GM21423 (cell line): ENCODE measurements at regions not wholly inside any gene's neighbourhood (a gene's known extent, or its start where the extent isn't known, plus 50 kb on each side); places are given as distances from the start of the nearest gene placed in this dataset.

Experiments used
- ATAC-seq: cut with Tn5 transposase; IDR thresholded peaks from one replicate; pipeline ENCODE4 v1.9.1; 2021; ENCODE audit warnings: mild to moderate bottlenecking, moderate library complexity; ENCODE audit not compliant: unreplicated experiment

- no peak for ATAC-seq
Observed at GRCh38 chr4:23353200-23353599, 536.6 kb downstream of the PPARGC1A start.

DNA sequence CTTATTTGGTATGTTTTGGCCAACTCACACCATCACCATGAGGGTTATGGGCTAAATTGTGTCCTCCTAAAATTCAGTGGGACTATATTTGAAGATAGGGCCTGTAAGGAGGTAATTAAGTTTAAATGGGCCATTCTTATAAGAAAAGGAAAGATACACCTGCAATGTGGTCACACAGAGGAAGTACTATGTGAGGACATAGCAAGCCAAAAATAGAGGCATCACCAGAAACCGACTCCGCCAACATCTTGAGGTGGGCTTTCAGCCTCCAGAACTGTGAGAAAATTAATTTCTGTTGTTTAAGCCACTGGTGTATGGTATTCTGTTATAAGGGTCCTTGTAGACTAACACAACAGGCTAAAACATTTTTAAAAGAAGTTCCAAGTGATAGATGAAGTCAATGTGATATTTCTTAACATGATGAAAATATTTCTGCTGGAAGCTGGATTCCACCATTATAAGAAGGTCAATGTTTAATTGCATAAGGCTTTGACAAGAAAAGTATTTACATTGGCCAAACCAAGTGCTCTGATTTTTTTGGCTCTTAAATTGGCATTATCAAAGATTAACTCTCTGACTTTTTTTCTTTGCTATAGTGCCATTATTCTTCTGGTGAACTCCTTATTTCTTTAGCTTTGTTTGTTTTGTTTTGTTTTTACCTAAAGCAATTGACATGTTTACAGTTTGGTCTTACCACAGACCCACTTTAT lies 540.9 kb downstream of the PPARGC1A start:
- ATAC-seq, result no peak

- ATAC-seq, result no peak
Observed at GRCh38 chr4:23337292-23337691, 552.6 kb downstream of the PPARGC1A start.

GRCh38 chr4:23333946-23334878 lies 555.6 kb downstream of the PPARGC1A start:
- peak; percentile 85 for ATAC-seq

- no peak for ATAC-seq
Observed at GRCh38 chr4:23333556-23333945, 556.3 kb downstream of the PPARGC1A start.

- no peak for ATAC-seq
Observed at GRCh38 chr4:23332313-23332712, 557.5 kb downstream of the PPARGC1A start.

- no peak for ATAC-seq
Observed at GRCh38 chr4:23327120-23327519, 562.7 kb downstream of the PPARGC1A start.

DNA sequence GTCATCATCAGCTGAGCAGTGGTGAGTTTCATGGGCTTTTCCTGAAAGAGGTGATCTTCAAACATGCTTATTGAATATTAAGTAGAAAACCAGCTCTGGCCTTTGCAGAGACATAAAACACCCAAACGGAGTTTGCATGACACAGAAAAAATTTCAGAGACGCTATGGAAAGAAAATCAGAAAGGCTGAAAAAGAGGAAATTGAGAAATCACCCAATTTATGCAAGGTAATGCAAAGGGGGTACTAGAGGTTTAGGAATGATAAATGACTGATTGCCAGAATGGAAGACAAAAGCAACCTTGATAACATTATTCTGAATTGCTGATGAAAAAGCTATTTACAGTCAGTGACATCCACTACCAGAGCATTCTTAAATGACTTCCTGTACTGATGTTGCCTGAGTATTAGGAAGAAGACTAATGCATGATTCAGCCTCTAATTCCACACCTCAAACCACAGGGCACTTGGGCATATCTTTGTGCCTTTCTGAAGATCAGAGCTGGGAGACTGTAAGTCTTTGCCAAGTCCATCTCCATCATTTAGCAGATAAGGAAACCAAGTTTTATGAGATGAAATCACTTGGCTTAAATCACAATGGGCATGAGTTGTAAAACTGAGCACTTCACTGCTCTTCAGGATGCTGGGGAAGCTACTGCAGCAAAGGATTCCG lies 565.7 kb downstream of the PPARGC1A start:
- ATAC-seq, result no peak

- no peak for ATAC-seq
Observed at GRCh38 chr4:23323436-23323835, 566.4 kb downstream of the PPARGC1A start.

DNA sequence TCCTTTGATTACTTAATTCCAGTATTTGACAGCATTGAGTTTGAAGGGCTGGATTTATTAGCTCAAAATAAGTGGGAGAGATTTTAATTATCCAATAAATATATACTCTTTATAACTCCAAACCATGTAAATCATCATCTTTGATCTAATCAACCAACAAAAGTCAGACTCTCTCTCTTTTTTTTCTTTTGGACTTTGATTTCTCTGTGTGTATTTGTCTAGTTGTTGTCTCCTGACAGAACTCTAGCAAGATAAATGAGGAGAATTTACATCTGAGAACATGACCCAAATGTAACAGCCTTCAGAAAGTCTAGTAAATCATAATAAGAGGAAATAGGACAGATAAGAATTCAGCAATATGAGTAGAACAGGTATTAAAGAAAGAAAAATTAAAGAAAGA lies 567.1 kb downstream of the PPARGC1A start:
- ATAC-seq, result no peak

DNA sequence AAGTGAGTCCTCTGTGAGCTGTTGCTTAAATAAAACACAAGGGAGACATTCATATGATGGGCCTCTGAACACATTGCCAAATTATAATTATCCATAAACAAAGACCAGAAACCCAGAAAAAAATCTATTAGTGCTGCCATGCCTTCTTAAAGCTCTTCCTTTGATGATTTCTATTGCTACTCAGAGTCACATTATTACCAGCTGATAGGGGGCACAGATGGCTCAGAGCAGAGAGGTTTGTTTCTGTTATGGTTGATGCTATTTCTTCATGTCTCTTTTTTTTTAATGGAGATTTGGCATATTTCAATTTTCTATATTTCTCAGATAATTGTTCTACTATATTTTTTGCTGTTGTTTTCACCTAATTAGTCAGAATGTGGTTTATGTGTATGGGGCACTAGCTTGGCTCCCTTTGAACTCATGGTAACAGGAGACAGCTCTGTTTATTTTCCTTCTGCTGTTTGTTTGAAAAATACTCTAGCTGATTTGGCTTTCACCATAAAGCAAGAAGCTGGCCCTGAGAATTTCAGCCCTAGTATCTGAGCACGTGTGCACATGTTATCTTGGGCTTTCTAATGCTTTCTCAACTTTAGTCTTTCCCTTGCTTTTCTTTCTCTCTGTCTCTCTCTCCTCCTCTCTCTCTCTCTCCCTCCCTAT lies 568.8 kb downstream of the PPARGC1A start:
- ATAC-seq, result no peak

GRCh38 chr4:23312686-23313085 lies 577.2 kb downstream of the PPARGC1A start:
- no peak for ATAC-seq

- no peak for ATAC-seq
Observed at GRCh38 chr4:23311983-23312382, 577.9 kb downstream of the PPARGC1A start.

GRCh38 chr4:23305026-23305425 lies 584.8 kb downstream of the PPARGC1A start:
- no peak for ATAC-seq

GRCh38 chr4:23298371-23298770 lies 591.5 kb downstream of the PPARGC1A start:
- no peak for ATAC-seq

GRCh38 chr4:23297327-23297726 lies 592.5 kb downstream of the PPARGC1A start:
- ATAC-seq, result no peak

- ATAC-seq, result no peak
Observed at GRCh38 chr4:23291139-23291538, 598.4 kb downstream of the GBA3 start.

DNA sequence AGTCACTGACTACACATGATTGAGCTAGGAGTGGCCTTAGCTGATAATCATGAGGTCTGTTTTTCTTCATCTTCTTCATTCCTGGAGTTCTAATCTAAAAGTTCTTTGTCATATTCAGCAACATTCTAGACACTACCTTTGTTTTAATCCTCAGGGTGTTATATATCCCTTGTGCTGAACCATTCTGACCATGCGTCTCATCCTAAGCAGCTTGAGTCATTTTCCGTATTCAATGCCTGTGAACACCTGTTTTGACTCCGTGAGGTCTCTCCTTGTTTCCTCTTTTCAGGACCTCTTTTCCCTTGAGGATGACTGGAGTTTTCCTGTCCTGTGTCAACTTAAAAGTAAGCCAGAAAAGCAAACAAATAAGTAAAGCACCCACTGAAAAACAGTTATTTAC lies 597.9 kb downstream of the GBA3 start:
- ATAC-seq, result no peak

DNA sequence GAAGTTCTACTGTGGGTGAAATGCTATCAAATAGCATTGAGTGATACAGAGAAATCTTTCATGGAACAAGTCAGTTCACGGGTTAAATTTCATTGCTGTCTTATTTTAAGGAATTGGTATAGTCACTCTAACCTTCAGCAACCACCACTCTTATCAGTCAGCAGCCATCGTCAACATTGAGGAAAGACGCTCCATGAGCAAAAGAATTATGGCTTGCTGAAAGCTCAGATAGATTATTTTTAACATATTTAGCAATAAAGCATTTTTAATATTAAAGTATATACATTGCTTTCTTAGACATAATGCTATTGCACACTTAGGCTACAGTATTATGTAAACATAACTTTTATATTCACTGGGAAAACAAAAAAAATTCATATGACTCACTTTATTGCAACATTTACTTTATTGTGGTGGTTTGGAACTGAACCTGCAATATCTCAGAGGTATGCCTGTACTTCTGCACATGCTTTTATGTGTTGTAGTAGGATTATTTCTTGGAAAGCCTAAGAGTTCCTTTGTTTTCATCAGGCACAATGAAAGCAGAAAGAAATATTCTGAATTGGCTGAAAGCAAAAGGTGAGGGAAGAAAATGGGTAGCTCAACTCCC lies 586.7 kb downstream of the GBA3 start:
- no peak for ATAC-seq

GRCh38 chr4:23278845-23279244 lies 586.1 kb downstream of the GBA3 start:
- no peak for ATAC-seq

DNA sequence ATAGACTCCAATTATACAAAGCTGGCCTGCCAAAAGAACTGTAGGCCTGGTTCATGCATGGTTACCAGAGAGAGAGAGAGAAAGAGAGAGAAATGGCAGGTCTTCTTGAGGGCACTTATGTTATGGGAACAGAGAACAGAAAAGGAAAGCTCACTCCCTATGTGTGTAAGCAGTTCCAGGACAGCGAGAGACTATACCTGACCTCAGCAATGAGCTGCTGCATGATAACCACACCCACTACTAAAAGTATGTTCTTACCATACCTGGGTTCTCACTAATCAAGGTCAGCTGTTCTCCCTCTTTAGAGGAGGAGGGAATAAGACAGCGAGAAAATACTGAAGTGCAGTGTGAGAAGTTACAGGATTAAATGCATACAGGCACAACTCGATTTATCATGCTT lies 583.3 kb downstream of the GBA3 start:
- no peak for ATAC-seq
